ENCODE measurements at regions not wholly inside any gene's neighbourhood (a gene's known extent, or its start where the extent isn't known, plus 50 kb on each side); places are given as distances from the start of the nearest gene placed in this dataset.

DNA sequence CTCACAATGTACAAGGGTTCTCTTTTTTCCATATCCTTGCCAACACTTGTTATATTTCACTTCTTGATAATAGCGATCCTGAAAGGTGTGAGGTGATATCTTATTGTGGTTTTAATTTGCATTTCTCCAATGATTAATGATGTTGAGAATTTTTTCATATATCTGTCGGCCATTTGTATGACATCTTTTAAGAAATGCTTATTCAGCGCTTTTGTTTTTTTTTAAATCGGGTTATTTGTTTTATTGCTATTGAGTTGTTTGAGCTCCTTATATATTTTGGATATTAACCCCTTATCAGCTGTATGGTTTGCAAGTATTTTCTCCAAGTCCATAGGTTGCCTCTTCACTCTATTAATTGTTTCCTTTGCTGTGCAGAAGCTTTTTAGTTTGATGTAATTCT is 218.8 kb downstream of the MTERF1 start:
- DNase-seq (ENCODE audit: low read depth), result no peak
- H3K4me3 ChIP-seq (ENCODE audit: low read depth, low read length), result no peak overlapping the region
- TF ChIP-seq, protein P1, sequence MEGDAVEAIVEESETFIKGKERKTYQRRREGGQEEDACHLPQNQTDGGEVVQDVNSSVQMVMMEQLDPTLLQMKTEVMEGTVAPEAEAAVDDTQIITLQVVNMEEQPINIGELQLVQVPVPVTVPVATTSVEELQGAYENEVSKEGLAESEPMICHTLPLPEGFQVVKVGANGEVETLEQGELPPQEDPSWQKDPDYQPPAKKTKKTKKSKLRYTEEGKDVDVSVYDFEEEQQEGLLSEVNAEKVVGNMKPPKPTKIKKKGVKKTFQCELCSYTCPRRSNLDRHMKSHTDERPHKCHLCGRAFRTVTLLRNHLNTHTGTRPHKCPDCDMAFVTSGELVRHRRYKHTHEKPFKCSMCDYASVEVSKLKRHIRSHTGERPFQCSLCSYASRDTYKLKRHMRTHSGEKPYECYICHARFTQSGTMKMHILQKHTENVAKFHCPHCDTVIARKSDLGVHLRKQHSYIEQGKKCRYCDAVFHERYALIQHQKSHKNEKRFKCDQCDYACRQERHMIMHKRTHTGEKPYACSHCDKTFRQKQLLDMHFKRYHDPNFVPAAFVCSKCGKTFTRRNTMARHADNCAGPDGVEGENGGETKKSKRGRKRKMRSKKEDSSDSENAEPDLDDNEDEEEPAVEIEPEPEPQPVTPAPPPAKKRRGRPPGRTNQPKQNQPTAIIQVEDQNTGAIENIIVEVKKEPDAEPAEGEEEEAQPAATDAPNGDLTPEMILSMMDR (IDR thresholded peaks at IDR 0.05; ENCODE audit: low read depth, low read length, missing control alignments), result no peak

DNA sequence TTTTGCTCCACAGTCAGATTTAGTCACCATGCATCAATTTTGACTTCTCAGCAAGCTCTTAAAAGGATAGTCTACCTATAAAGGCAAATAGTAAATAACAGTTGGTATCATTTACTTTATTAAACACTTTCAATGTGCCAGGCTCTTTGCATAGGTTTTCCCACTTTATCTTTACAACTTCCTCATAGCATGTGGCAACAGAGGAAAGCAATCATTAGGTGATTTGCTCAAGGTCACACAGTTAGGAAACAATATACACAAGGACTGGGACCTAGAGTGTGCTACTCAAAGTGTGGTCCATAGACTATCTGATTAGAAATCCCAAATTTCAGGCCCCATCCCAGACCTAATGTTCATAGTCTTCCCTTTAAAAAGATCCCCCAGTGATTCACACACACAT is 212.3 kb downstream of the MTERF1 start:
- TF ChIP-seq, protein P1 (IDR thresholded peaks at IDR 0.05; ENCODE audit: low read depth, low read length, missing control alignments), result no peak
- no peak for DNase-seq (ENCODE audit: low read depth)
- H3K4me3 ChIP-seq (ENCODE audit: low read depth, low read length), result no peak overlapping the region

DNA sequence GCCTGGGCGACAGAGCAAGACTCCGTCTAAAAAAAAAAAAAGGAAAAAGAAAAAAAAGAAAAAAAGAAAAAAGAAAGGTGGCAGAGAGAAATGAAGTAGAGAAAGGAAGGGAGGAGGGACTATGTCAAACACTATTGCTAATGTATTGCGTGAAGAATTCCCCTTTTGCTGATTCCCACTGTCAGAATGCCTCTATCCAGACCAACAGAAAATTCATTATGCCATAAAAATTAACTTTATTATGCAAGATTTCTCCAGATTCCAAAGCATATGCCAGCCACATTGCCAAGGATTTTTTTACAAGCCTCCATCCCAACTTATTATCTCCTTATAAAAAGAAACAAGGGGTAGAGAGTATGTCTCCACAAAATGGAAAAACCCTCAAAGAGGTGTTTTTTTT is 209.3 kb downstream of the MTERF1 start:
- TF ChIP-seq, protein P1 (IDR thresholded peaks at IDR 0.05; ENCODE audit: low read depth, low read length, missing control alignments), result no peak
- no peak overlapping the region for H3K4me3 ChIP-seq (ENCODE audit: low read depth, low read length)
- no peak for DNase-seq (ENCODE audit: low read depth)

DNA sequence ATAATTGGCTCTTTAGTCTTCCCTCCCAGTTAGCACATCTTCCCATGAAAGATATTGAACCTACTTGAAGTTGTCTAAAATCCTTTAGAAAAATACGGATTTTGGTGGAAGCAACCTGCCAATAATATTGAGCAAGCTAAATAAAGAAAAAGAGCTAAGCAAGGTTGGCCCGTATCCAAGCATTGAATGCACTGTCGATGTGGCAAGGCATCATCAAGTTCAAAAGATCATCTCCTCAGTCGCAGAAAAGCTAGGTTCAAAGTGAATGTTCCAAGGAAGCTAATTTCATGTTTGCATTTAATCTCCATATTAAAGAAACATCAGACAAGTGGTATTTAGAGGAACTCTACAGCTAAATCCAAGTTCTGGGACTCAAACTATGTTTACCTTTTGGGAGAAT is 206.0 kb downstream of the MTERF1 start:
- H3K4me3 ChIP-seq (ENCODE audit: low read depth, low read length), result no peak overlapping the region
- no peak for DNase-seq (ENCODE audit: low read depth)
- TF ChIP-seq, protein P1 (IDR thresholded peaks at IDR 0.05; ENCODE audit: low read depth, low read length, missing control alignments), result no peak

DNA sequence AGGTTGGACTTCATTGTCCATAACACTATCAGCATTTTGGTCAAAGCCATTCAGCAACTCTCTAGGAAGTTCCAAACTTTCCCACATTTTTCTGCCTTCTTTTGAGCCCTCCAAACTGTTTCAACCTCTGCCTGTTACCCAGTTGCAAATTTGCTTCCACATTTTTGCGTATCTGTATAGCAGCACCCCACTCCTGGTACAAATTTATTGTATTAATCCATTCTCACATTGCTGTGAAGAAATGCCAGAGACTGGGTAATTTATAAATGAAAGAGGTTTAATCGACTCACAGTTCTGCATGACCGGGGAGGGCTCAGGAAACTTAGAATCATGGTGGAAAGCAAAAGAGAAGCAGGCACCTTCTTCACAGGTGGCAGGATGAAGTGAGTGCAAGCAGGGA is 198.8 kb downstream of the MTERF1 start:
- no peak for DNase-seq (ENCODE audit: low read depth)
- no peak overlapping the region for H3K4me3 ChIP-seq (ENCODE audit: low read depth, low read length)
- TF ChIP-seq, protein P1 (IDR thresholded peaks at IDR 0.05; ENCODE audit: low read depth, low read length, missing control alignments), result no peak

DNA sequence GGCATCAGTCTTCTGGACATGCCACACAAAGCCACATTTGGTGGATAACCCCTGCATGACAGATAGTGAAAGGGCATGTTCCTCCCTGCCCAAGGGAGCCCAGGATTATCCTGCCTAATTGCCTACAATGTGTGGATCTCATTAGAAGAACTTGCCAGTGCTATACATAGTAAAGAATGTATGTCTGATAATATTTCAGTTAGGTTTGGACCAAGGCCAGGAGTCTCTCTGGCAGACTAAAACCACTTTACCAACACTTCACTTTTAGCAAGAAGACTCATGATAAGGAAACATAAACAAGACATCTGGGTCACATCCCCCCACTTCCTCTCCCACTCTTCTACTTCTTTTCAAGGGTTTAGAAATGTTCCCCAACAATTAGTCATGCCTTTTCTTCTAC is 196.7 kb downstream of the MTERF1 start:
- TF ChIP-seq, protein P1 (IDR thresholded peaks at IDR 0.05; ENCODE audit: low read depth, low read length, missing control alignments), result no peak
- DNase-seq (ENCODE audit: low read depth), result no peak

DNA sequence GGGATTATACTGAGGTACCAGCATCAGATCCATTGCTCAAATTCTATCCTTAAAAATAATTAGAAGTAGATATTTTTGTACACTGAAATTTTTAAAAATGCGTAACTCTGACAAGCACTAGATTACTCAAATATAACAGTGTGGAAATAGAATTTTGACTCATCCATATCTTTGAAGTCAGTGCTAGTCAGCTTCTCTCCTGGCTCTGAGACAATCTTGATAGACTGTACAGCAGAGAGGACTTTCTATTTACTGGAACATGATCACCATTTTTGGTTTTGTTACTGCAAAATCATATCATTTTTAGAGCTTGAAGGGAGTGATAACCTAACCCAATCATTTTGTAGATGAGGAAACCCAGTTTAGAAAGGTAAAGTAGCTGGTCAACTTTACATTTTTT is 195.0 kb downstream of the MTERF1 start:
- DNase-seq (ENCODE audit: low read depth), result no peak
- no peak overlapping the region for H3K4me3 ChIP-seq (ENCODE audit: low read depth, low read length)
- TF ChIP-seq, protein P1 (IDR thresholded peaks at IDR 0.05; ENCODE audit: low read depth, low read length, missing control alignments), result no peak

More for the DNA sequence above, 196.7 kb downstream of the MTERF1 start:
- H3K4me3 ChIP-seq (ENCODE audit: low read depth, low read length), result no peak overlapping the region

All from GM12864 (cell line).